ENCODE measurements at regions not wholly inside any gene's neighbourhood (a gene's known extent, or its start where the extent isn't known, plus 50 kb on each side); places are given as distances from the start of the nearest gene placed in this dataset.

GRCh38 chr5:103908336-103909080, 345.9 kb upstream of the NUDT12 start:
- 69% methylated on average over 9 of the region's 9 CpGs for WGBS
- Histone ChIP-seq H3K4me1 (ENCODE audit: control insufficient read depth in 4 of 4, insufficient read depth in 4 of 4, low read length in 3 of 4) (no peaks in the 10 kb centered on the region), H3K9ac (ENCODE audit: low read depth in 1 of 2, low read length in 2 of 2) (no peak overlapping the region), H3K36me3 (ENCODE audit: control insufficient read depth in 4 of 4, insufficient read depth in 3 of 4, low read depth in 1 of 4, low read length in 3 of 4) (no peaks in the 10 kb centered on the region), H3K27ac (ENCODE audit: low read depth in 1 of 2, low read length in 2 of 2) (no peak overlapping the region), H3K27me3 (ENCODE audit: control insufficient read depth in 4 of 4, insufficient read depth in 4 of 4, low read length in 3 of 4) (no peaks in the 10 kb centered on the region), H3K4me3 (ENCODE audit: low read depth in 1 of 3, low read length in 3 of 3) (no peak overlapping the region), H3K9me3 (ENCODE audit: control insufficient read depth in 4 of 4, low read length in 3 of 4) (no peaks in the 10 kb centered on the region)
- no peak for DNase-seq (ENCODE audit: low spot score)
- no peak for TF ChIP-seq ZBTB33 (IDR thresholded peaks at IDR 0.05)

GRCh38 chr5:103907001-103907400, 344.4 kb upstream of the NUDT12 start:
- Histone ChIP-seq H3K27ac (ENCODE audit: low read depth in 1 of 2, low read length in 2 of 2) (no peak overlapping the region), H3K36me3 (ENCODE audit: control insufficient read depth in 4 of 4, insufficient read depth in 3 of 4, low read depth in 1 of 4, low read length in 3 of 4) (no peaks in the 10 kb centered on the region), H3K9ac (ENCODE audit: low read depth in 1 of 2, low read length in 2 of 2) (no peak overlapping the region), H3K9me3 (ENCODE audit: control insufficient read depth in 4 of 4, low read length in 3 of 4) (no peaks in the 10 kb centered on the region), H3K4me3 (ENCODE audit: low read depth in 1 of 3, low read length in 3 of 3) (no peak overlapping the region), H3K4me1 (ENCODE audit: control insufficient read depth in 4 of 4, insufficient read depth in 4 of 4, low read length in 3 of 4) (no peaks in the 10 kb centered on the region), H3K27me3 (ENCODE audit: control insufficient read depth in 4 of 4, insufficient read depth in 4 of 4, low read length in 3 of 4) (no peaks in the 10 kb centered on the region)
- TF ChIP-seq EGR1 (IDR thresholded peaks at IDR 0.05; ENCODE audit: low read depth in 2 of 2) = no peak
- TF ChIP-seq REST (IDR thresholded peaks at IDR 0.05) = no peak
- TF ChIP-seq YY1 (IDR thresholded peaks at IDR 0.05) = no peak
- TF ChIP-seq FOXA1 (IDR thresholded peaks at IDR 0.05) = no peak
- no peak for TF ChIP-seq MAX (IDR thresholded peaks at IDR 0.05)
- no peak for TF ChIP-seq GABPA (IDR thresholded peaks at IDR 0.05 in 1 of 2, conservative IDR thresholded peaks at IDR 0.05 in 1 of 2)
- TF ChIP-seq ZBTB33 (IDR thresholded peaks at IDR 0.05) = no peak
- DNase-seq (ENCODE audit: low spot score) = no peak
- 49% methylated on average over 1 of the region's 1 CpG for WGBS

- H3K27ac ChIP-seq (ENCODE audit: low read depth in 1 of 2, low read length in 2 of 2) = no peak overlapping the region
- H3K27me3 ChIP-seq (ENCODE audit: control insufficient read depth in 4 of 4, insufficient read depth in 4 of 4, low read length in 3 of 4) = no peaks in the 10 kb centered on the region
- WGBS = 81% methylated on average over 1 of the region's 1 CpG
- H3K36me3 ChIP-seq (ENCODE audit: control insufficient read depth in 4 of 4, insufficient read depth in 3 of 4, low read depth in 1 of 4, low read length in 3 of 4) = no peaks in the 10 kb centered on the region
- DNase-seq (ENCODE audit: low spot score) = no peak
- no peak for TF ChIP-seq HNF4A (conservative IDR thresholded peaks at IDR 0.05)
- TF ChIP-seq RAD21 (IDR thresholded peaks at IDR 0.05) = no peak
- no peak for TF ChIP-seq ZBTB33 (IDR thresholded peaks at IDR 0.05)
- no peak for TF ChIP-seq GABPA (IDR thresholded peaks at IDR 0.05 in 1 of 2, conservative IDR thresholded peaks at IDR 0.05 in 1 of 2)
- TF ChIP-seq RXRA (IDR thresholded peaks at IDR 0.05) = no peak
- no peak overlapping the region for H3K9ac ChIP-seq (ENCODE audit: low read depth in 1 of 2, low read length in 2 of 2)
- no peak overlapping the region for H3K4me3 ChIP-seq (ENCODE audit: low read depth in 1 of 3, low read length in 3 of 3)
- no peaks in the 10 kb centered on the region for H3K9me3 ChIP-seq (ENCODE audit: control insufficient read depth in 4 of 4, low read length in 3 of 4)
- H3K4me1 ChIP-seq (ENCODE audit: control insufficient read depth in 4 of 4, insufficient read depth in 4 of 4, low read length in 3 of 4) = no peaks in the 10 kb centered on the region
Measured at GRCh38 chr5:103904651-103905050, 342.1 kb upstream of the NUDT12 start.

Data from liver (tissue), 7 donors.